ENCODE measurements at regions not wholly inside any gene's neighbourhood (a gene's known extent, or its start where the extent isn't known, plus 50 kb on each side); places are given as distances from the start of the nearest gene placed in this dataset.

DNA sequence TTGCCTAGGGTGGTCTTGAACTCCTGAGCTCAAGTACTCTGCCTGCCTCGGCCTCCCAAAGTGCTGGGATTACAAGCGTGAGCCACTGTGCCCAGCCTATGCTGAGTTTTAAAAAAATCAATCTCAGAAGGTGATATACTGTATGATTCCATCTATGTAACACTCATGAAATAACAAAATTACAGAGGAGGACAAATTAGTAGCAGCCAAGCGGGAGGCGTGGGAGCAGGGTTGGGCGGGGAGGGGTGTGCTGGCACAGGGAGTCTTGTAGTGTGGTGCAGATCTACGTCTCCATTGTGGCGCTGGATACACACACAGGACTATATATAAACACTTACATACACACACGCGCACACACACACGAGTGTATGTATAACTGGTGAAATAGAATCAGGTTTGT lies 80.6 kb upstream of the LINGO1 start:
- no peak overlapping the region for H3K4me3 ChIP-seq (ENCODE audit: low read depth, low read length)
- TF ChIP-seq, protein P1, sequence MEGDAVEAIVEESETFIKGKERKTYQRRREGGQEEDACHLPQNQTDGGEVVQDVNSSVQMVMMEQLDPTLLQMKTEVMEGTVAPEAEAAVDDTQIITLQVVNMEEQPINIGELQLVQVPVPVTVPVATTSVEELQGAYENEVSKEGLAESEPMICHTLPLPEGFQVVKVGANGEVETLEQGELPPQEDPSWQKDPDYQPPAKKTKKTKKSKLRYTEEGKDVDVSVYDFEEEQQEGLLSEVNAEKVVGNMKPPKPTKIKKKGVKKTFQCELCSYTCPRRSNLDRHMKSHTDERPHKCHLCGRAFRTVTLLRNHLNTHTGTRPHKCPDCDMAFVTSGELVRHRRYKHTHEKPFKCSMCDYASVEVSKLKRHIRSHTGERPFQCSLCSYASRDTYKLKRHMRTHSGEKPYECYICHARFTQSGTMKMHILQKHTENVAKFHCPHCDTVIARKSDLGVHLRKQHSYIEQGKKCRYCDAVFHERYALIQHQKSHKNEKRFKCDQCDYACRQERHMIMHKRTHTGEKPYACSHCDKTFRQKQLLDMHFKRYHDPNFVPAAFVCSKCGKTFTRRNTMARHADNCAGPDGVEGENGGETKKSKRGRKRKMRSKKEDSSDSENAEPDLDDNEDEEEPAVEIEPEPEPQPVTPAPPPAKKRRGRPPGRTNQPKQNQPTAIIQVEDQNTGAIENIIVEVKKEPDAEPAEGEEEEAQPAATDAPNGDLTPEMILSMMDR (IDR thresholded peaks at IDR 0.05; ENCODE audit: insufficient read depth, low read depth, low read length, missing control alignments): no peak
- DNase-seq (ENCODE audit: low read depth): no peak

DNA sequence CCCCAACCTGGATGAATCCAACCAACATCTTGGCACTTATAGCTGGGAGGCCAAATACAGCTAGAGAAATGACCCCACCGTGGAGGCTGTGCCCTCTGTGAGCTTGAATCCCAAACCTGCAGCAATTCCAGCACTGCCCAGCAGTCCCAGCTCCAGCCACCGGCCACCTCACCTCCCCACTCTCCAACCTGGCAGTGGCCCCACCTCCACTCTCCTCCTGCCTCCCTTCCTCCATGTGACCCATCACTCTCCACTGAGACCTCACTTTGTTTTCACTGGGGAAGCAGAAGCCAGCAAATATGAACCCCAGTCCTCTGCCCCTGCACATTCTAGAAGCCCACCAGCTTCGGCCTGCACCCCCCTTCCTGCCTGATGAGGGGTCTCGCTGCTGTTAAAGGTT lies 79.7 kb upstream of the LINGO1 start:
- no peak for DNase-seq (ENCODE audit: low read depth)
- TF ChIP-seq, protein P1 (IDR thresholded peaks at IDR 0.05; ENCODE audit: insufficient read depth, low read depth, low read length, missing control alignments): no peak
- H3K4me3 ChIP-seq (ENCODE audit: low read depth, low read length): no peak overlapping the region

DNA sequence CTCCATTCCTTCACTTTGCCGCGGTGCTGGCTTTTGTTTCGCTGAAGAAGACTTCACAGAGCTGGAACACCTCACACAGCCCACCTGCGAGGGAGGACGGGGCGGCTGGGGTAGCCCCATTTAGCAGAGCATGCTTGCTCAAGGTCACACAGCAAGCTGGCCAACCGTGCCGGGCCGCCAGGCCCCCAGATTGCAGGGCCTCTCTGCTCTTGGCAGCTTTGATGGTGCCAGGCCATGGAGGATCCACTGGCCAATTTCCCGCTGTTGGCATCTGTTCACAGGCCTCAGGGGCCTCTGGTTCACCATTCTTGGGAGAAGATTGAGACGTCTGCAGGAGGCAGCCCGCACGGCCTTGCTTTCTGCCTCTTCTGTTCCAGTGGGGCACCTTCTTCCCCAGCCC lies 77.9 kb upstream of the LINGO1 start:
- TF ChIP-seq, protein P1 (IDR thresholded peaks at IDR 0.05; ENCODE audit: insufficient read depth, low read depth, low read length, missing control alignments): no peak
- no peak for DNase-seq (ENCODE audit: low read depth)
- no peak overlapping the region for H3K4me3 ChIP-seq (ENCODE audit: low read depth, low read length)

DNA sequence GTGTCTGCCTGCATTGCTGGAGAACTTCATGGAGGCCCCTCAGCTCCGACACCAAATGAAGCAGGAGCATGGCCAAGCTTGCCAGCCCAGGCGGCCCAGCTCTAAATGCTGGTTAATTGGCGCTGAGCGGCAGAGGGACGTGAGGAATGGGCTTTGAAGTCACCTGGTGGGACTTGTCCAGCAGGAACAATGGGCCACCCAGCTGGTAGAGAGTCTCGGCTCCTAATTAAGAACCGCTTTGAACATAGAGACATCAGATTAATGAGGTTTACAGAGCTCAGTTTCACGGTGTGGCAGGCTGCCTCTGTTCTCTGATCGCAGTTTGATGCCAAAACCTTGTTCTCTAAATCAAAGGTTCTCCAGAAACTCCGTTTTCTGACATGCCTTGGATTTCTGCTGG lies 77.5 kb upstream of the LINGO1 start:
- TF ChIP-seq, protein P1 (IDR thresholded peaks at IDR 0.05; ENCODE audit: insufficient read depth, low read depth, low read length, missing control alignments): no peak
- no peak for DNase-seq (ENCODE audit: low read depth)
- no peak overlapping the region for H3K4me3 ChIP-seq (ENCODE audit: low read depth, low read length)

DNA sequence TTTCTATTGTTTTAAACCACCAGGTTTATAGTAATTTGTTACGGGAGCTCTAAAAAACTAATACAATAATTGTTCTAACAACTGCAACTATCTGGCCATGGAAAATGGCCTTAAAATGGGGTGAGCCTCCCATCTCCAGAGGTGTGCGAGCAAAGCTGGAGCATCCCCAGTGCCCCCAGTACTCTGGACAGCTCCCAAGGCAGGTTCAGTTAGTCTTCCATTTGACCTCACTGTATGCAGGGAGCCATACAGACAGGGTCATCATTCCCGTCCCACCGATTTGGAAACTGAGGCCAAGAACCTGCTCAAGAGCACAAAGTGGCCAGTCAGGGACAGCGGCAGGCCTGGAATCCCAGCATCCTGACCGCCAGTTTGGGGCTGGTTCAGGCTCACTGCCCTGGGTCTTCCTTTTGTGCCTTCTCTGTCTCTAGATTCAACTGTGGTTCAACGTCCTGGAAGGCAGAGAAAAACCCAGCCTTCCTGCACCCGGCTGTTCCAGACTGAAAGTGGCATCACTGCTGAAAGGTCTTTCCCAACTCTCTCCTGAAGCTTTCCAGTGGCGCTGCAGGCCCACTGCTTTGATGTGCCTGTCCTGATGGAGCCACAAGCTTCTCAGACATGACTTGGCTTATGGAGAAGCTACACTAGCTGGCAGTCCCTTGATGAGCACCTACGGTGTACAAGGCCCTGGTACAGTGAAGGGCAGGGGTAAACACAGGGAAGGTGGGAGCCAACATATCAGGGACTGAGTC lies 76.6 kb upstream of the LINGO1 start:
- DNase-seq (ENCODE audit: low read depth): no peak
- TF ChIP-seq, protein P1 (IDR thresholded peaks at IDR 0.05; ENCODE audit: insufficient read depth, low read depth, low read length, missing control alignments): no peak
- no peak overlapping the region for H3K4me3 ChIP-seq (ENCODE audit: low read depth, low read length)

DNA sequence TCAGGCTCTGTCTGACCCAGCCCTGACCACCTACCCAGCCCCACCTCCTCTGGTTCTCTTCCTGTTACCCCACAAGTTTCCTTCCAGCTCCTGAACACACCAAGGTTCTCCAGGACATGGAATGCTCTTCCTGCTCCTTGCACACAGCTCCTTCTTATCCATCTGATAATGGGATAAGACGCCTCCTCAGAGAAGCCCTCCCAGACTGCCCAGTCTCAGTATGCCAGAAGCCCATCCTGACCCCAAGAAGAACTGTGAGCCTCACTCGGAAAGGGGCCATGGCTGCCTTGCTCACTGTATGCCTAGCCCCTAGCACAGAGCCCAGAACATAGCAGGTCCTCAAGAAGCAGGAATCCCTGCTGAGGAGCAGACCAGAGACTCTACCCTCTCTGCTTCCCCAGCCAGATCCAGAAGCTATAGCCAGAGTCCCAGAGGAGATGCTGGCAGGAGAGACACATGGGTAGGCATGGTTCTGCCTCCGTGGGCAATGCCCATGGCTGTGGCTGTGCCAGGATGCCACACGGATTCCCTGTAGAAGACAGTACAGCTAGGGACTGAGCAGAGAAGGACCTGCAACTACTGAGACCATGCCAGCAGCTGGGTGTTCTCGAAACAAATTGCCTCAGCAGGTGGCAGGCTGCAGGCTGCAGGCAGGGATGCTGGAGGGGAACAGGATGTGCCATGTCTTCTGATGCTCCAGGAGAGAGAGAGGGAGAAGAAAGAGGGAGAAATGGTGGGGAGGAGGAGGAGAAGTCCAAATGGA lies 74.0 kb upstream of the LINGO1 start:
- H3K4me3 ChIP-seq (ENCODE audit: low read depth, low read length): no peak overlapping the region
- TF ChIP-seq, protein P1 (IDR thresholded peaks at IDR 0.05; ENCODE audit: insufficient read depth, low read depth, low read length, missing control alignments): no peak
- no peak for DNase-seq (ENCODE audit: low read depth)

All from GM12865 (cell line).